Fibroblast of skin of left biceps (primary cell): ENCODE measurements at regions not wholly inside any gene's neighbourhood (a gene's known extent, or its start where the extent isn't known, plus 50 kb on each side); places are given as distances from the start of the nearest gene placed in this dataset.
"Not testable (repeated sequence)": the region's sequence is repeated elsewhere in the genome, so short reads cannot be mapped to it uniquely, and the experiment has no call there.

ENCODE experiments used
- DNase-seq, 2 experiments: peaks; one replicate each; pipeline ENCODE4 v3.0.0-alpha.2; 2013; ENCODE audit warnings: low read depth in 2 of 2

DNA sequence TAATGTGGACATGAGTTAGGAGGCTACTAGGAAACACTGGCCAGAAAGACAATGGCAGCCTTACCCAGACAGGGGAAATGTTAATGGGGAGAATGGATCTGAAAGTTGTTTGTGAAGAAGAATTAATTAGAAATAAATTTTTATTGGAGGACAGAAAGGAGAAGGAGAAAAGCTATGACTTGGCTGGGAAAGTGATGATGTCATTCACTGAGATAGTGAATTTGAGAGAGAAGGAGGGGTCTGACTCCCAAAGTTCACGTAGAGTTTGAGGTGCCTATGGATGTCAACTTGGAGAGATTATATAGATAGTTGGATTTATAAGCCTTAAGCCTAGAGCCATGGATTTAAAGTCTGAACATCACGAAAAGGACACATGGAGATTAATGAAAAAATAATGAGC, 144.6 kb upstream of the ZNF521 start:
- DNase-seq, result no peak

GRCh38 chr18:25495606-25496005, 143.6 kb upstream of the ZNF521 start:
- DNase-seq, result peak in 1 of 2 experiments; percentile 4

DNA sequence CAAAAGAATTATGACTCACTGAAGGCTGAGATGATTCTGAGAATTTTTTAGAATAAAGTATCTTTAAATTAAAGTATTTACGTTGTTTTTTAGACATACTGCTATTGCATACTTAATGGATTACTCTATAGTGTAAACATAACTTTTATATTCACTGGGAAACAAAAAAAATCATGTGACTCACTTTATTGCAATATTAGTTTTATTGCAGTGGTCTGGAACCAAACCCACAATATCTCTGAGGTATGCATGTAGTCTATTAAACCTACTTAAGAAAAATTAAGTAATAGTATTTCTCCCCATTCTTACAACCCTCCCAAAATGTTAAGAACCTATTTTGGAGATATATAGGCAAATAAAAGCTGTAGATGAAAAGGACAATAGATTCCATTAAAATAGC, 142.9 kb upstream of the ZNF521 start:
- no peak for DNase-seq

- DNase-seq, result no peak
Observed at GRCh38 chr18:25493401-25493800, 141.4 kb upstream of the ZNF521 start.

- DNase-seq, result no peak
Observed at GRCh38 chr18:25490316-25490715, 138.3 kb upstream of the ZNF521 start.

- DNase-seq, result no peak
Observed at GRCh38 chr18:25473008-25473407, 121.0 kb upstream of the ZNF521 start.

- DNase-seq, result not testable (repeated sequence)
Observed at GRCh38 chr18:25470756-25471524, 119.0 kb upstream of the ZNF521 start.

GRCh38 chr18:25470062-25470461, 118.1 kb upstream of the ZNF521 start:
- no peak for DNase-seq

DNA sequence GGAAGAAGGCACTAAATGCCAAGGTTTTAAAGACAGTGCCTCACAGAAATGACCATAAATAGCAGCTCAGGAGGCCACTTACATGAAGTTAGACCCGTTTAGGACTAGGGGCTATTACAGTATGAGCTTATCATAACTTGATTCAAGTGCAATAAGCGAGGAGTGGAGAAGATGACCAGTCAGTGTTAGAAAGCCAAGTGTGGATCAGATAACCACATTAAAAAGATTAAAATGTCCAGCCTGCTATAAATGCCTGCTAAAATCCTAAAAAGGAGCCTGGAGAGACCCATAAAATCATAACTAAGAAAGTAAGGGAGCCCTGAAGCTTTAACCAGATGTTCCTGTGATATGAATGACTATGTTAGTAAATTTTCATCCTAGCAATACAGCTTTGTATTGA, 117.5 kb upstream of the ZNF521 start:
- DNase-seq, result no peak

DNA sequence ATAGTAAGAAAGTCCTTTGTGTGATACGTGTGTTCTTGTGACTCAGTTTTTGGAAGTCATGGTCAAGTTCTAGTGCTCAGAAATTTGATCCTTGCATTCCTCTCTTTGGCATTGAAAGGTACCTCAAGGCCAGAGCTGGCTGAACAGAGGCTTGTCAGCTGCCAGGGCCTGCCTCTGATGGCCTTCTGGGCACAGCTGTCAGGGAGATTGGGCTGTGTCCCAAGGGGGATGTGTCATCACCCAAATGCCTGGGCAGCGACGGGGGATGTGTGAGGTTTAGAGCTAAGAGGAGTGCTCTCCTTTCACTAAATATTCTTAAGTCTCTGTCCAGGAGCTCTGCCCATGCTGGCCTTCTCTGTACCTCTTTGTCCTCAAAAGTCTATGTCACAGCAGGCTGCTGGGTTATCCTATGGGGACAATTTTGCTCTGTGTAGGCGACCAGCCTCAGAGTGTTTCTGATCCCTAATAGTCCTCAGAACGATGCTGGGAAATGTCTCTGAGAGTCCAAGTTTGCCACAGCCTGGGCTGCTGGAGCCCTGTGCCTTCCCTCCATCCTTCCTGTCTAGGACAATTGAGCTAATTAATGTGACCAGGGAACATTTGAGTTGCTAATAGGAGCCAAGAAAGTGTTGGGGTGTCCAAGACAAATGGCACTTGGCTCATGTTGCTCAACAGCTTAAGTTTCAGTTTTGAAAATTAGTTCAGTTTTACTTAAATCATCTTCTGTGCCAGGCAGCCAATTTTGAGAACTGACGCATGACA, 115.4 kb upstream of the ZNF521 start:
- DNase-seq, result no peak

DNA sequence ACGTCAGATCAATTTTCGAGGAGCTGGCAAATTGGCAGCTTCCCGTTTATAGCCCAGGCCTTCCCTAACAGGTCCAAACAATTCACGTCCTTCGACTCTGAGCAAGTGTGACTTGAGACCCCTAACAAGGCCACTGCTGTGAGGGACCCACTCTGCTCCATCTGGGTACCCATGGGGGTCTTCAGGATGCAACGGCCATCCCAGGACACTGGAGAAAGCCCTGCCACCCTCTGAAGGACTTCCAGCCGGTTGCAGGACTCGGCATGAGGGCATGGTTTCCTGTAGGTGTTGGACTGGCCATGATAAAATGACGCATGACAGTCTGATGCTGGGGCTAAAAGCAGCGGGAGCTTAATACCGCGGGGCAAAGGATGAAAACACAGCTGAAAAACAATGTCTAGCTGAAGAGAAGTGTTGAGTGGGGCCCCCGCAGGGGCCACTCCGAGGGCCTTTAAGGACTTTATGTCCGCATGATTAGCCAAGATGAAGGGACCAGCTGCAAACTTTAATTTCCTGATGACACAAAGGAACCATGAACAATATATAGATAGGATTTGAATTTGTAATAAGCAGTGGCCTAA, 113.3 kb upstream of the ZNF521 start:
- DNase-seq, result no peak

DNA sequence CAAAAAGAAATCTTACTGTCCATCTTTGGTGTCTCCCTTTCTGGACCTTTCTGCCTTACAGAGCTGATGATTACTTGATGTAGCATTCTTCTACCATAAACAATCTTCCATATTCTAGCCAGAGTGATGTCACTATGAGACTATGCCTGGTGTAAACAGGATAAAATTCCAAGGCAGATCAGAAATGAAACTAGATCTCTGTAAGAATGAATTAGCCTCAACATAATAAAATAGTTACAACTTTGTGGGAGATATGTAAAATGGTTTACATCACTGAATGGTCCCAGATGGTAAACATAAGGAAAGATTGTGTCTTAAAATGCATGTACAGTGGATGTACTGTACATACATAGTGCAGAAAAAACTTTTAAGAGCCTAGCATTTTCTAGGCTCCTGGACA, 112.3 kb upstream of the ZNF521 start:
- DNase-seq, result peak; percentile 73 to 74

GRCh38 chr18:25463726-25464125, 111.8 kb upstream of the ZNF521 start:
- DNase-seq, result no peak

- DNase-seq, result no peak
Observed at GRCh38 chr18:25459814-25460213, 107.8 kb upstream of the ZNF521 start.

- DNase-seq, result peak; percentile 41 to 49
Observed at GRCh38 chr18:25457601-25458000, 105.6 kb upstream of the ZNF521 start.

DNA sequence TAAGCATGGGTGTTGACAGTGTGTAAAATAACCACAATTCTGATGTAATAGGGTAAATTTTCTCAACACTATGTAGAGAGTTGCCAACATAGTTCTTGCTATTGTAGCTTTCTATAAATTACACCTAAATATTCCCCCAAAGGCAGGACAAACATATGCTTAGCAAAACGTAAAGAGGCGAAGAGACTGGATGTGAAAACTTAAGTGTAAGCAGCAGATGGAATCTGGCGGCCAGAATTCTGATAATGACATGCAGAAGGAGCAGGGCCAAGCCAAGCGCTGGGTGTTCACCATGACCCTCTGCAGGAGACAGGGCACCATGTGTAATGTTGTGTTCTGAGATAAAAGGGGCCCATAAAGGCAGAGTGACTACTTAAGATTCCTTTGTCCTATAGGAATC, 105.2 kb upstream of the ZNF521 start:
- peak; percentile 52 to 70 for DNase-seq

GRCh38 chr18:25456334-25457010, 104.5 kb upstream of the ZNF521 start:
- DNase-seq, result no peak

GRCh38 chr18:25455646-25456045, 103.7 kb upstream of the ZNF521 start:
- DNase-seq, result no peak

- no peak for DNase-seq
Observed at GRCh38 chr18:25455159-25455558, 103.2 kb upstream of the ZNF521 start.

- DNase-seq, result no peak
Observed at GRCh38 chr18:25454730-25455129, 102.8 kb upstream of the ZNF521 start.

GRCh38 chr18:25454270-25454659, 102.3 kb upstream of the ZNF521 start:
- DNase-seq, result no peak

- peak; percentile 58 to 59 for DNase-seq
Observed at GRCh38 chr18:25453556-25454269, 101.7 kb upstream of the ZNF521 start.
